WI38 (cell line): ENCODE measurements at regions not wholly inside any gene's neighbourhood (a gene's known extent, or its start where the extent isn't known, plus 50 kb on each side); places are given as distances from the start of the nearest gene placed in this dataset.

Experiments used
- H3K4me3 ChIP-seq: 2 replicates; pipeline ENCODE4 v1.5.1; 2011; ENCODE audit warnings: low read depth, mild to moderate bottlenecking, control low read depth, low read length
- TF ChIP-seq, protein P1 (sequence below): IDR thresholded peaks from 2 replicates; pipeline ENCODE4 v1.5.1; 2012; ENCODE audit warnings: low read depth, mild to moderate bottlenecking, control low read depth, low read length

DNA sequence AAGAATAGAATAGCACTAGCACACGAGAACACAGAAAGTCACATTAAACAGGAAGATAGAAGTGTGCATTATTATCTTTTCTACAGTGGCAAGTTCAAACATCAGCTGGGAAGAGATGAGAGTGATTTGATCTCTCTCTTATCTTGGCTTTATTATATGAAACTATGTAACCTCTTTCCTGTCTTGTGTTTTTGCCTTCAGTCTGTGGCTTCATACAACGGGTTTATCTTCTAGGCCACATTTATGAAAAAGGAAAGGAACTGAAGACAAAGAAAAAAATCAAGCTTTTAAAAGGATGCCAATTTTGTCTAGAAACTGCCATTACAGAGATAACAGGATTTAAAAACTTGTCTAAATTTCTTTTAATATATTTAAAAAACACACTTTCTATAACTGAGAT, 983.6 kb downstream of the RPA4 start:
- TF ChIP-seq, protein P1, sequence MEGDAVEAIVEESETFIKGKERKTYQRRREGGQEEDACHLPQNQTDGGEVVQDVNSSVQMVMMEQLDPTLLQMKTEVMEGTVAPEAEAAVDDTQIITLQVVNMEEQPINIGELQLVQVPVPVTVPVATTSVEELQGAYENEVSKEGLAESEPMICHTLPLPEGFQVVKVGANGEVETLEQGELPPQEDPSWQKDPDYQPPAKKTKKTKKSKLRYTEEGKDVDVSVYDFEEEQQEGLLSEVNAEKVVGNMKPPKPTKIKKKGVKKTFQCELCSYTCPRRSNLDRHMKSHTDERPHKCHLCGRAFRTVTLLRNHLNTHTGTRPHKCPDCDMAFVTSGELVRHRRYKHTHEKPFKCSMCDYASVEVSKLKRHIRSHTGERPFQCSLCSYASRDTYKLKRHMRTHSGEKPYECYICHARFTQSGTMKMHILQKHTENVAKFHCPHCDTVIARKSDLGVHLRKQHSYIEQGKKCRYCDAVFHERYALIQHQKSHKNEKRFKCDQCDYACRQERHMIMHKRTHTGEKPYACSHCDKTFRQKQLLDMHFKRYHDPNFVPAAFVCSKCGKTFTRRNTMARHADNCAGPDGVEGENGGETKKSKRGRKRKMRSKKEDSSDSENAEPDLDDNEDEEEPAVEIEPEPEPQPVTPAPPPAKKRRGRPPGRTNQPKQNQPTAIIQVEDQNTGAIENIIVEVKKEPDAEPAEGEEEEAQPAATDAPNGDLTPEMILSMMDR: no peak
- no peak overlapping the region for H3K4me3 ChIP-seq

DNA sequence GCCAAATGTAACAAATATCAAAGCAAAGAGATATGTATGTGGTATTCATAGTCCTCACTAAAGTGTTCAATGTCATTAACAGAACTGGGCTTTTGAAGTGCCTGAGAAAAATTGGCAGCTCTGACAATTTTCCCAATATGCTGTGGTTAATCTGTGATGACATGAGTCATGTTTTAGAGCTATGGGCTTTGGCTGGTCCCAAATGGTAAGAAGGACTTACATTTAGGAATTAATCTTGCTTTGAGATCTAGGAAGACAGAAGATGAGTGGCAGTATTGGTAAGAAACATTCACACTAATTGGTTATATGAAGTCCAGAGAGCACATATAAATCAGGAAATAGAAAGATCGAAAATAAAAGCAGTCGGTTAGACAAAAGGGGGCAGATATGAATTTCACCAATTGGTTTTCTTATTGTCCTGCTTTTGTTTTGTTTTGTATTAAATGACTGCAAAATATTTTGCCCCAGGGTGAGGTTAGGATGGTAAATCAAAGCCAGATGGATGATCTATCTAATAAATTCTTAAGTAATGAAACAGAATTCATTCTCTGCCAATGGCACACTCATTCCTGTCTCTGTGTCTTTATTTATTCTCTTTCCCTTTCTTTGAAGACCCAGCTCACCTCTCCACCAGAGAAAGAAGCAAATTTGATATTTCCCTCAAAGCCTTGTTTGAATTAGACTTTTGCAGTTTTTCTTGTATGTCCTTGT, 993.1 kb downstream of the RPA4 start:
- H3K4me3 ChIP-seq: no peak overlapping the region
- TF ChIP-seq, protein P1: no peak

DNA sequence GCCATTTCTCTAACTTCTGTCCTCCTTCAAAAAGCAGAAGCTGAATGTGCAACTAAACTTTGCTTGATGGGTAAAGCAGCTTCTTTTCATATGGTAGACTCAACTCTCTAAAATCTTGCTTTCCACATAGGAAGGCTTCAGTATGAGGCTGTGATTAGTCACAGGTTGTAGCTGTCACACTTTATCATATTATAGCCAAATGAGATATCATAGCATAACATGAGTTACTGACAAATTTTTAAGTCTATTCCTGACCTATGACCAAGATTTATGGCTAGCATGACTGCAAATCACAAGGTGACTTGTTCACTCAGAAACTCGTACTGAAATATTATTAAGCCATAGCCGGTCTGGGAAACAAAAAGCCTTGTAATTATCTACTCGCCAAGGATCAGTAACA, 998.6 kb downstream of the RPA4 start:
- TF ChIP-seq, protein P1: no peak
- no peak overlapping the region for H3K4me3 ChIP-seq

DNA sequence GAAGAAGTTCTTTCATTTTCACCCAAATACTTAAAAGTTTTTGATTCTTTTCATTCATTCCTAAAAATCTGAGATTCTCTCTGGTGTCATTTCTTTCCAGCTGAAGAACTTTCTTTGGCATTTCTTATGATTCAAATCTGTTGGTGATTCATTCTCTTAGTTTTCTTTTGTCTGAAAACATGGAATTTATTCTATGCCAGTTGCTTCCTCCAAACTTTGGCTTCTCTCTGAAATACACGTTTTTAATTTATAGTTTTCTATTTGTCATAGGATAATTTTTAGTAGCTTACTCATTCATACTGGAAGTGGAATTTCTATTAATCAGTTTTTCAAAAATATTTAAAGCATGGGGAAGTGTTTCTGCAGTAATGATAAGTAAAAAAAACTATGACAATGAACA, 1012.0 kb downstream of the RPA4 start:
- TF ChIP-seq, protein P1: no peak
- H3K4me3 ChIP-seq: no peak overlapping the region

DNA sequence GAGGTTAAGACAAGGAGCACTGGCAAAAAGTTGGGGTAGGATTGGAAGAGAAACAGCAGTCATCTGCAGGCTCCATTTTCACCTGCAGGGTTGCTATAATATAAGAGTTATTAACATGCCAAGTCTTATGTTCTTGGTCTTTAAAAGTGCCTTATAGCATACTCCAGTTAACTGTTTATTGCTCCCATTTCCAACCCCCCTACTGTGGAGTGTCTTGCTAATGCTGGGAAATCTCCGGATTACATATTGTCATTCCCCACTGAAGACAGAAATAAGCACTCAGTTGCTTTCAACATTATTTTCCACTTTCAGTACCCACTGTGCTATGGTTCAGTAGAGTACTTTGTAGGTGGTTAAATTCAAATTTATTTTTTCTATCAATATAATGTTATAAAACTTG, 1014.3 kb downstream of the RPA4 start:
- H3K4me3 ChIP-seq: no peak overlapping the region
- TF ChIP-seq, protein P1: no peak

DNA sequence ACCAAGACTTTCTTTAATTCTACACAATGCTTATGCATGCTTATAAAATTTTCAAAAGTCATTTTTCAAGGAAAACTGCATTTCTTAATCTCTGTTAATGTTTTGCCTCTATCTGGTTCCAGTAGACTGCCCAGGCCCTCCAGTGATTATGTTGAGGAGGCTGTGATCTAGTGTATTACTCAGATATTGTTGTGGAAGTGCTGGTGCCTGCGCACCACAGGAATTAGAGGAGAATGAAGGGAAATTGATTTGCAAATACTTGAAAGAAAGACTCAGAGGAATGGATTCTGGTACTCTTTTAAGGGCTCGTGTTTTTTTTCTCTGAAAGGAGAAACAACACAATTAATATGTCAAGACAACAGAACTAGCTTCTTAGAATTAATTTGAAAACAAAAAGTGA, 1015.1 kb downstream of the RPA4 start:
- TF ChIP-seq, protein P1: no peak
- no peak overlapping the region for H3K4me3 ChIP-seq

DNA sequence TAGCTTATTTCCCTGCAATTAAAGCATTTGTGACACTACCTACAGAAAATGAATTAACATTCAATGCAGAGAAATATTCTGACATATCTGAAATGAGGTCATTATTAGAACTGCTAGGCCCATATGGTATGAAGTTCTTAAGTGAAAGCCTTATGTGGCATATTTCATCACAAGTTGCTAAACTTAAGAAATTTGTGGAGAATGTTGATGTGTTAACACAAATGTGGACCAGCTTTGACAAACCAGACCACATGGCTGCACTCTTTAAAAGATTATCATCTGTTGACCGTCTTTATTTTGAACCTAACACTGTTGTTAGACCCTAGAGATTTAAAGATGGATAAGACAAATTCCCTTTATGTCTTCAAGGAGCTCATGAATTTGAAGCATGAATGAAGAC, 1024.1 kb downstream of the RPA4 start:
- no peak overlapping the region for H3K4me3 ChIP-seq
- TF ChIP-seq, protein P1: no peak
